M059J (cell line): ENCODE measurements at regions not wholly inside any gene's neighbourhood (a gene's known extent, or its start where the extent isn't known, plus 50 kb on each side); places are given as distances from the start of the nearest gene placed in this dataset.
"Not testable (repeated sequence)": the region's sequence is repeated elsewhere in the genome, so short reads cannot be mapped to it uniquely, and the experiment has no call there.

Experiments
- DNase-seq: peaks from one replicate; pipeline ENCODE4 v3.0.0-alpha.2; 2012; ENCODE audit warnings: low read depth

DNA sequence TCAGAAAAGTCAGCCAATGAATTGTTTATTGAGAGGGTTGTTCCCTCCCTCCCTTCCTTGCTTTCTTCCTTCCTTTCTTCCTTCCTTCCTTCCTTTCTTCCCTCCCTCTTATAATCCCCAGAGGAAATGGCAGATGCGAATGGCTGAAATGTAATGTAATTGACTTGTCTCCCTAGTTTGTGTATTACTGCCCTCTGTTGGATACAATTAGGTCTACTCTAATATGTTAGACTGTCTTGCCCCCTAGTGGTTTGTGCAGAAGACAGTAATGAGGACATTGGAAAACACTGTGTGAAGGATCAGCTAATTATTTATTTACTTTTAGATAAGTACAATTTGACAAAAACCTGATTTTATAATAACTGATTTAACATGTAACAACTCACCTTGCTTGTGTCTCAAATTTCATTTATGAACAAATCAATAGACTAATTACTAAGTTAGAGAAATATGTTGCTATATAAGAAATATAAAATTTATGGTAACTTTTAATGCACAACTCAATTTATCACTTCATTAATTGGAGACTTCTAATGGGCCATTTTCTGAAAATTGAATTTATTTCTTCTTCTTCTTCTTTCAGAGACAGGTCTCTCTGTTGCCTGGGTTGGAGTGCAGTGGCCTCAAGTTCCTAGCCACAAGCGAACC, 229.8 kb upstream of the LRIG3 start:
- peak; percentile 78 for DNase-seq

DNA sequence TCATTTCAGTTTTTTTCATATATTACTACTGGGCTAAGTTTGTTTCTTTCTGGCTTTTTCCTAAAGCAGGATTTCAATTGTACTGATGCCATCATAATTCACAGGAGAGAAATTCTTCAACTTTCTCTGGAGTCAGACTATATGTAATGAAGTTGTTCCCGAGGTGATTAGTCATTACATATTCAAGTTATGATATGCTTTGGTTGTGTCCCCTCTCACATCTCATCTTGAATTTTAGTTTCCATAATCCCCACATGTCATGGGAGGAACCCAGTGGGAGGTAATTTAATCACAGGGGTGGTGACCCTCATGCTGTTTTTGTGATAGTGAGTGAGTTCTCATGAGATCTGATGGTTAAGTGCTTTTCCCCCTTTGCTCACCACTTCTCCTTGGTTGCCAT, 227.5 kb upstream of the LRIG3 start:
- DNase-seq, result no peak

- no peak for DNase-seq
These were observed 222.0 kb upstream of the LRIG3 start for GRCh38 chr12:59142183-59142790.

DNA sequence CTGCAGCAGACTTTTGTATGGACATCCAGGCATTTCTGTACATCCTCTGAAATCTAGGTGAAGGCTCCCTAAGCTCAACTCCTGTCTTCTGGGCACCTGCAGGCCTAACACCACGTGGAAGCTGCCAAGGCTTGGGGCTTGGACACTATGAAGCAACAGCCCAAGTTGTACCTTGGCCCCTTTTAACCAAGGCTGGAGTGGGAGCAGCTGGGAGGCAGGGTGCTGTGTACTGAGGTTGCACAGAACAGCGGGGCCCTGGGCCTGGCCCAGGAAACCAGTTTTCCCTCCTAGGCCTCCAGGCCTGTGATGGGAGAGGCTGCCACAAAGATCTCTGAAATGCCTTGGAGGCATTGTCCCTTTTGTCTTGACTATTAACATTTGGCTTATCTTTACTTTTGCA, 214.4 kb upstream of the LRIG3 start:
- no peak for DNase-seq

GRCh38 chr12:59131462-59131861, 211.2 kb upstream of the LRIG3 start:
- DNase-seq, result no peak

DNA sequence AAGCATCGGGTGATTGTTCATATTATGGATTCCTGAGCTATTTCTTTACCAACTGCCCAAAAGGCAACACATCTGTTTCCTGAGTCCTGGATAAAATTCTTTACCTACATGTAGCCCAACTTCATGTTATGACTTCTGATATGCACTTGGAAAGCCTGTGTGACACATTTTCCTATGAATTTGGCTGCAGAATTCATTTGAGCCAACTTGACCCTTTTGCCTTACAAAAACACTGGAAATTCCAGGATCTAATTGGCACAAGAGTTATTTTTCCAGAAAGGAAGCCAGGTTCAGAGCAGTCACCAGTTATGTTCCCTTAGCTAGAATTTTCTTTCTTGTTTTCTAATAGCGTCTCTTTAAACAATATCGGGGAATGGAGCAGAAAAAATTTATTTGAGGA, 202.5 kb upstream of the LRIG3 start:
- DNase-seq, result no peak

GRCh38 chr12:59121451-59121850, 201.1 kb upstream of the LRIG3 start:
- no peak for DNase-seq

- DNase-seq, result peak; percentile 42
These were observed 199.4 kb upstream of the LRIG3 start for GRCh38 chr12:59119676-59120075.

GRCh38 chr12:59118356-59118755, 198.1 kb upstream of the LRIG3 start:
- no peak for DNase-seq

DNA sequence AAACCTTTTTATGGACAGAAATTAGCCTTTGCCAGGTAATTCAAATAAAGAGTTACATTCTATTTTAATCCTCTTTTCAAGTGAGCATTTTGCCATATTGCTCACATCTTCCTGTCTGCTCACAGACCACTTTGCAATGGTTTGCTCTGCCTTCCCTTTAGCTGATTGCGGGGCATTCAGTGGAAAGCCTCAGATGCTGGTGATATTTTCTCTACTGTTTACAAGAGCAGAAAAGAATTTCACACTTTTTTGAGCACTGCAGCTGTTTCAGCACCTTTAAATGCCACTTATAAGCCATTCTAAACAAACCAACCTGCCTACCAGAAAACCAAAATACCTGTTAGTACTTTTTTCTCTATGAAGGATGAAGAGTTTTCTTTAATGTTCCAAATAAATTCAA, 195.7 kb upstream of the LRIG3 start:
- no peak for DNase-seq

- DNase-seq, result peak; percentile 5
These were observed 195.2 kb upstream of the LRIG3 start for GRCh38 chr12:59115526-59115925.

DNA sequence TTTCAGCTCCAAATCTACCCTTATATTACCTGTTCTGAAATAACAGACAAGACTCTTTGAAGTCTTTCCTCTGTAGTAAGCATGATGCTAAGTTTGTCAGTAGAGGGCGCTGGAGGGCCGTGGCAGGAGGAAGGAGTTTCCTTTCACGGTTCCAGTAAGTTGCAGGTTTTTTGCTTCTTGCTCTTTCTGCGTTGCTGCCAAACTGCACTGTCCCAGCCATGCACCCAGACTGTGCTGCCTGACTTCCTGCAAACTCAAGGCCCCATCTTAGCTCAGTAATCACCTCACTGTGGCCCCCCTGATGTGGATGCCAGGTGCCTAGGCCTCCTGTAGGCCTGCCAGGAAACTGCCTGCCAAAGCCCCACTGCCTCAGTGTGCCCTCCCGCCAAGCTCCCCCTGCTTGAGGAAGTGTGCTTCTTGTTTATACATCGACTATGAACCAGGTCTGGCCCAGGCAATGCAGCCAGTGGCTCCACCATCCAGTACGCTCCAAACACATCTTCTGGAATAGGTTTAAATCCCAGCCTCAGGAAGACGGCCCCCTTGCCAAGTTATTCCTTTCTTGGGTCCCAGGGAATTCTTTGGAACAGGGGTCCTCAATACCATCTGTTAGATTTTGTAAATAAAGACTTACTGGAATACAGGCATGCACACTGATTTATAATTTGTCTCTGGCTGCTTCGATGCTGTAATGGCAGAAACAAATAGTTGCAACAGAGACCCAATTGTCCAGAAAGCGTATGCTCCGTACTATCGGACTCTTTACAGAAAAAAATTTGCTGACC, 193.7 kb upstream of the LRIG3 start:
- peak; percentile 78 for DNase-seq

GRCh38 chr12:59111851-59112250, 191.5 kb upstream of the LRIG3 start:
- DNase-seq, result no peak

GRCh38 chr12:59108516-59108915, 188.2 kb upstream of the LRIG3 start:
- not testable (repeated sequence) for DNase-seq

GRCh38 chr12:59100585-59100984, 180.3 kb upstream of the LRIG3 start:
- DNase-seq, result no peak

- no peak for DNase-seq
These were observed 177.6 kb upstream of the LRIG3 start for GRCh38 chr12:59097876-59098275.

DNA sequence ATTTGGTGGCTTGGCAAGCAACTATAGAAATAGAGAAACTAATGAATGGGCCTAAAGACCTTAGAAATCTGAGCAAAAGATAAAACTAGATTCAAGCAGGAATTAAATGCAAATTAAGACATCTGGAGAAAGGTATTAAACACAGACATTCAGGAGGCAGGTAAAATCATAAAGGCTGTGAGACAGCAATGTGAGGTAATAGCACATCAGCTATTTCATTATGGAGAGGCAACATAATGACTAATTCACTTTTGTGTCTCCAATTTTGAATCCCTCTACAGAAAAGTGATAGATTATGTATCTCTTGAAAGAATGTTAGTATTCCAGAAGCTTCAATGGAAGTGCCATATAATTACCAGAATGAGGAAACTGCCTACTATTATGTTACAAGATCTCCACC, 175.9 kb upstream of the LRIG3 start:
- no peak for DNase-seq

DNA sequence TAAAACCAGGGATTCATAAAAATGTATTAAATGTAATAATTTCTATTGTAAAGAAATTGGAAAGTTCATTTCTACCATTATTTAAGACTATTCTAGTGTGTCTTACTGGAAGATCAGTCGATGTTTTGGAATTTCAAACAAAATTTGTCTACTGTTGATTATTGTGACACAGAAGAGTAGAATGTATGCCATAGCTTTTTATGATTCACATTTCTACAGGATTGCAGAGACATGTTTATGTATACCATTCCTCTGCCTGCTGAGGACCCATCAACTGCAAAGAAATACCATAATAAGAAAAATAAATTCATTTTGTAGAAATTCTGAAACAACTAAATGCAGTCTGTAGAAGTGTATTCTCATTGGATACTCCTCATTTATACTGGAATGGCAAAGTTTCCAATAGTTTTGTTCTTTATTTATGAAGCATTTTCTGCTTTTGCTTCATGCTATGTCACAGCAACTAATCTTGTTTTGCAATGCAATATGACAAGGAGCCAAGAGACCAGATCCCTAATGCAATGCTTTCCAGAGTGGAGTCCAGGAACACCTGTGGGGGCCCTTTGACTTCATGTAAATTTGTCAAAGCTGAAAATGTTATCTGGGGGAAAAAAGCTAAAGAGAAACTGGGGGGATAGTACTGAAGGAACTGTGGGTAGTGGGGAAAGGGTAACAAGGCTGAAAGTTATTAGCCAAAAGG, 172.9 kb upstream of the LRIG3 start:
- no peak for DNase-seq

GRCh38 chr12:59088673-59089072, 168.4 kb upstream of the LRIG3 start:
- no peak for DNase-seq

- no peak for DNase-seq
These were observed 167.4 kb upstream of the LRIG3 start for GRCh38 chr12:59087691-59088090.

DNA sequence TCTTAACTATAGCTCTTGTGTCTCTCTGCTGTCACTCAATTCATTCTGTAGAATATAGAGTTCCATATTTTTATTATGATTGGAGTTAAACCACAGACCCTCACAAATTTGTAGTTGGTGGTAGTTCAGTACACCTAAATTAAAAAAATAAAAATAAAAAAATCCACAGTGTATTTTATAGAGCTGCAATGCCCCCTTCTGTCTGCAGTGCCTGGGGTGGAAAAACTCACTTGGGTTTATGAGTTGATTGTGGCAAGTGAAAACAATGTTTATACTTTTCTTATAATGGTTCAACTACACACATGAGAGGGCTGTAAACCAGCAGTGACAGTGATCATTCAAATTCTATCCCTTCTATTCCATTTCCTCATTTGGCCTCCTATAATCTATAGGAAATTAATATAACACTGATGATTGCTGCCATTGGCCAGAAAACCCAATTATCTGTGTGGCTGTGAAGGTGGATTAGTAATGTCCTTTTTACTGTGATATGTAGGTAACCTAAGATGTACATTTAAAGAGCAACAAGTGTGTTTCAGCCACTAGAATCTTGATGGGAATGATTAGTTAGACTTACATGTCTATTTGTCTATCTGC, 166.9 kb upstream of the LRIG3 start:
- DNase-seq, result peak; percentile 25

GRCh38 chr12:59086126-59086525, 165.8 kb upstream of the LRIG3 start:
- no peak for DNase-seq
